ENCODE measurements at regions not wholly inside any gene's neighbourhood (a gene's known extent, or its start where the extent isn't known, plus 50 kb on each side); places are given as distances from the start of the nearest gene placed in this dataset.

GRCh38 chr20:12318043-12318442 is 400.4 kb downstream of the BTBD3 start:
- TF ChIP-seq CTCF (conservative IDR thresholded peaks at IDR 0.05 in 1 of 2, IDR thresholded peaks at IDR 0.05 in 1 of 2; ENCODE audit: low read depth in 1 of 2, low read length in 2 of 2), result no peak
- TF ChIP-seq EZH2 (IDR thresholded peaks at IDR 0.05; ENCODE audit: low read length, missing control alignments), result no peak
